ENCODE measurements at regions not wholly inside any gene's neighbourhood (a gene's known extent, or its start where the extent isn't known, plus 50 kb on each side); places are given as distances from the start of the nearest gene placed in this dataset.

GRCh38 chr2:114231921-114232320 is 210.5 kb upstream of the DPP10 start:
- no peak for FAIRE-seq
- H3K27me3 ChIP-seq (ENCODE audit: control insufficient read depth, insufficient read depth, low read length) = no peaks in the 10 kb centered on the region

GRCh38 chr2:114237331-114237730 is 205.1 kb upstream of the DPP10 start:
- TF ChIP-seq CTCF (IDR thresholded peaks at IDR 0.05; ENCODE audit: insufficient read depth, low read length, severe bottlenecking) = no peak
- Histone ChIP-seq H3K27me3 (ENCODE audit: control insufficient read depth, insufficient read depth, low read length) (no peaks in the 10 kb centered on the region), H3K36me3 (ENCODE audit: control insufficient read depth, insufficient read depth, low read length) (no peaks in the 10 kb centered on the region), H3K4me3 (ENCODE audit: low read depth, low read length) (no peak overlapping the region)
- FAIRE-seq = no peak
- no peak for DNase-seq (ENCODE audit: low read depth)

More at GRCh38 chr2:114231921-114232320, 210.5 kb upstream of the DPP10 start:
- no peak for TF ChIP-seq CTCF (IDR thresholded peaks at IDR 0.05; ENCODE audit: insufficient read depth, low read length, severe bottlenecking)
- no peak for DNase-seq (ENCODE audit: low read depth)
- Histone ChIP-seq H3K4me3 (ENCODE audit: low read depth, low read length) (no peak overlapping the region), H3K36me3 (ENCODE audit: control insufficient read depth, insufficient read depth, low read length) (no peaks in the 10 kb centered on the region)

- Histone ChIP-seq H3K4me3 (ENCODE audit: low read depth, low read length) (no peak overlapping the region), H3K36me3 (ENCODE audit: control insufficient read depth, insufficient read depth, low read length) (no peaks in the 10 kb centered on the region), H3K27me3 (ENCODE audit: control insufficient read depth, insufficient read depth, low read length) (no peaks in the 10 kb centered on the region)
- DNase-seq (ENCODE audit: low read depth) (no peak), FAIRE-seq (no peak)
- no peak for TF ChIP-seq CTCF (IDR thresholded peaks at IDR 0.05; ENCODE audit: insufficient read depth, low read length, severe bottlenecking)
Observed at GRCh38 chr2:114238910-114239559, 203.4 kb upstream of the DPP10 start.

- DNase-seq (ENCODE audit: low read depth) (no peak), FAIRE-seq (no peak)
- TF ChIP-seq CTCF (IDR thresholded peaks at IDR 0.05; ENCODE audit: insufficient read depth, low read length, severe bottlenecking) = no peak
- Histone ChIP-seq H3K36me3 (ENCODE audit: control insufficient read depth, insufficient read depth, low read length) (no peaks in the 10 kb centered on the region), H3K4me3 (ENCODE audit: low read depth, low read length) (no peak overlapping the region), H3K27me3 (ENCODE audit: control insufficient read depth, insufficient read depth, low read length) (no peaks in the 10 kb centered on the region)
Observed at GRCh38 chr2:114248648-114249047, 193.8 kb upstream of the DPP10 start.

GRCh38 chr2:114252713-114253112 is 189.7 kb upstream of the DPP10 start:
- DNase-seq (ENCODE audit: low read depth) = no peak
- Histone ChIP-seq H3K27me3 (ENCODE audit: control insufficient read depth, insufficient read depth, low read length) (no peaks in the 10 kb centered on the region), H3K36me3 (ENCODE audit: control insufficient read depth, insufficient read depth, low read length) (no peaks in the 10 kb centered on the region), H3K4me3 (ENCODE audit: low read depth, low read length) (no peak overlapping the region)
- FAIRE-seq = no peak
- no peak for TF ChIP-seq CTCF (IDR thresholded peaks at IDR 0.05; ENCODE audit: insufficient read depth, low read length, severe bottlenecking)

- DNase-seq (ENCODE audit: low read depth) (no peak), FAIRE-seq (no peak)
- no peak for TF ChIP-seq CTCF (IDR thresholded peaks at IDR 0.05; ENCODE audit: insufficient read depth, low read length, severe bottlenecking)
- H3K27me3 ChIP-seq (ENCODE audit: control insufficient read depth, insufficient read depth, low read length) = no peaks in the 10 kb centered on the region
- no peaks in the 10 kb centered on the region for H3K36me3 ChIP-seq (ENCODE audit: control insufficient read depth, insufficient read depth, low read length)
- no peak overlapping the region for H3K4me3 ChIP-seq (ENCODE audit: low read depth, low read length)
Observed at GRCh38 chr2:114254875-114255274, 187.6 kb upstream of the DPP10 start.

Measured in bronchial epithelial cell (primary cell).